Upper lobe of left lung (tissue), 6 donors: ENCODE measurements at regions not wholly inside any gene's neighbourhood (a gene's known extent, or its start where the extent isn't known, plus 50 kb on each side); places are given as distances from the start of the nearest gene placed in this dataset.

ENCODE experiments used
- ATAC-seq, 2 donors: fragments of 200-7000 bp; cut with Tn5 transposase; one replicate each; pipeline ENCODE4 v1.9.1; 2022; ENCODE audit warnings: mild to moderate bottlenecking in 2 of 2, moderate library complexity in 2 of 2; ENCODE audit not compliant: low FRiP score in 2 of 2
- DNase-seq, 2 donors: peaks; one replicate each; pipeline ENCODE4 v3.0.0-alpha.2; 2019 to 2020
- H3K27ac ChIP-seq, 4 donors: fragments of 200-600 bp; sonication (generic); one replicate each; pipeline ENCODE4 v1.5.1; 2016 to 2019
- H3K27me3 ChIP-seq, 4 donors: fragments of 200-600 bp; sonication (generic); one replicate each; pipeline ENCODE4 v1.5.1; 2017 to 2019
- H3K36me3 ChIP-seq, 4 donors: fragments of 200-600 bp; sonication (generic); one replicate each; pipeline ENCODE4 v1.5.1; 2016 to 2019
- H3K4me1 ChIP-seq, 4 donors: fragments of 200-600 bp; sonication (generic); one replicate each; pipeline ENCODE4 v1.5.1; 2018 to 2019
- H3K4me3 ChIP-seq, 4 donors: fragments of 200-600 bp; sonication (generic); one replicate each; pipeline ENCODE4 v1.5.1; 2017 to 2019; ENCODE audit warnings: mild to moderate bottlenecking in 2 of 4, moderate library complexity in 1 of 4
- H3K9me3 ChIP-seq, 4 donors: fragments of 200-600 bp; sonication (generic); one replicate each; pipeline ENCODE4 v1.5.1; 2018 to 2019
- EP300 ChIP-seq, 4 donors: sonication (generic); formaldehyde crosslinking; IDR thresholded peaks; one replicate each; pipeline ENCODE4 v1.5.1; 2017; ENCODE audit warnings: antibody characterized with exemption in 4 of 4, control low read depth in 2 of 4
- POLR2A ChIP-seq, 4 donors: fragments of 450-650 bp; IDR thresholded peaks; one replicate each; pipeline ENCODE4 v1.5.1; 2016 to 2017; ENCODE audit warnings: antibody characterized with exemption in 4 of 4, mild to moderate bottlenecking in 2 of 4
- POLR2AphosphoS5 ChIP-seq, 2 donors: sonication (generic); formaldehyde crosslinking; IDR thresholded peaks; one replicate each; pipeline ENCODE4 v1.5.1; 2017; ENCODE audit warnings: antibody characterized with exemption in 2 of 2
- WGBS, 2 donors: methylation state at CpG; one replicate each; pipeline ENCODE4 v1.1.5; 2017 to 2018; 5-methylcytosine and 5-hydroxymethylcytosine counted together
- TF ChIP-seq, protein P1 (sequence below), 6 experiments: fragments of 450-650 bp in 4 of 6; fragments of 200-600 bp in 2 of 6; sonication (generic) in 2 of 6; IDR thresholded peaks; one replicate each; pipeline ENCODE4 v1.5.1; 2016 to 2019; ENCODE audit warnings: antibody characterized with exemption in 6 of 6
- donor health status: DM: no; HTN: no; CAD: no; lungs with moderate emphysema.
- donor health status: DM: no; HTN: yes; CAD: no; lungs with severe emphysema.

DNA sequence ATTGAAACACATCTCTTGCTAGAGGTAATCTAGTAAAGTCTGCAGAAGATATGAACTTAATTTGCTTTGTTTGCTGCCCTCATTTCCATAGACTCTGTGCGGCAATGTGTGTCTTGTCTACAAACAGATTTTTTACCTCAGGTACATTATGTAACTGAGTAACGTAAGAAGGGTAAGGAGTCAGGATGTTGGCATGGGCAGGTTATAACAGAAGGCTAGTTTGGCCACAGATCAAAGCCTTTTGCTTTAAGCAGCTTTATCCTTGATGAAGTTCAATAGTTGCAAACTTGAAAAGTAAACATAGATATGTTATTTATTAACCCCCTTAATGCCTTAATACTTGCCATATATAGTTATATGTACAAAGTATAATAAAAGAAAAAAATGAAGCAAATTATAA, 391.6 kb upstream of the FKBP1C start:
- no peak overlapping the region for H3K4me3 ChIP-seq
- TF ChIP-seq EP300 (IDR thresholded peaks at IDR 0.05) = no peak
- no peak for TF ChIP-seq POLR2AphosphoS5 (IDR thresholded peaks at IDR 0.05)
- TF ChIP-seq, protein P1, sequence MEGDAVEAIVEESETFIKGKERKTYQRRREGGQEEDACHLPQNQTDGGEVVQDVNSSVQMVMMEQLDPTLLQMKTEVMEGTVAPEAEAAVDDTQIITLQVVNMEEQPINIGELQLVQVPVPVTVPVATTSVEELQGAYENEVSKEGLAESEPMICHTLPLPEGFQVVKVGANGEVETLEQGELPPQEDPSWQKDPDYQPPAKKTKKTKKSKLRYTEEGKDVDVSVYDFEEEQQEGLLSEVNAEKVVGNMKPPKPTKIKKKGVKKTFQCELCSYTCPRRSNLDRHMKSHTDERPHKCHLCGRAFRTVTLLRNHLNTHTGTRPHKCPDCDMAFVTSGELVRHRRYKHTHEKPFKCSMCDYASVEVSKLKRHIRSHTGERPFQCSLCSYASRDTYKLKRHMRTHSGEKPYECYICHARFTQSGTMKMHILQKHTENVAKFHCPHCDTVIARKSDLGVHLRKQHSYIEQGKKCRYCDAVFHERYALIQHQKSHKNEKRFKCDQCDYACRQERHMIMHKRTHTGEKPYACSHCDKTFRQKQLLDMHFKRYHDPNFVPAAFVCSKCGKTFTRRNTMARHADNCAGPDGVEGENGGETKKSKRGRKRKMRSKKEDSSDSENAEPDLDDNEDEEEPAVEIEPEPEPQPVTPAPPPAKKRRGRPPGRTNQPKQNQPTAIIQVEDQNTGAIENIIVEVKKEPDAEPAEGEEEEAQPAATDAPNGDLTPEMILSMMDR (IDR thresholded peaks at IDR 0.05) = no peak
- DNase-seq (no peak), ATAC-seq (no peak)
- no peaks in the 10 kb centered on the region for H3K4me1 ChIP-seq
- no peaks in the 10 kb centered on the region for H3K36me3 ChIP-seq
- peaks cover 0 to 7% (median 0%) of the 10 kb centered on the region in 4 donors for H3K9me3 ChIP-seq
- H3K27me3 ChIP-seq = no peaks in the 10 kb centered on the region
- whole genome bisulfite sequencing, 2 donors = 50 to 59% methylated on average over 2 of the region's 2 CpGs
- no peak overlapping the region for H3K27ac ChIP-seq

DNA sequence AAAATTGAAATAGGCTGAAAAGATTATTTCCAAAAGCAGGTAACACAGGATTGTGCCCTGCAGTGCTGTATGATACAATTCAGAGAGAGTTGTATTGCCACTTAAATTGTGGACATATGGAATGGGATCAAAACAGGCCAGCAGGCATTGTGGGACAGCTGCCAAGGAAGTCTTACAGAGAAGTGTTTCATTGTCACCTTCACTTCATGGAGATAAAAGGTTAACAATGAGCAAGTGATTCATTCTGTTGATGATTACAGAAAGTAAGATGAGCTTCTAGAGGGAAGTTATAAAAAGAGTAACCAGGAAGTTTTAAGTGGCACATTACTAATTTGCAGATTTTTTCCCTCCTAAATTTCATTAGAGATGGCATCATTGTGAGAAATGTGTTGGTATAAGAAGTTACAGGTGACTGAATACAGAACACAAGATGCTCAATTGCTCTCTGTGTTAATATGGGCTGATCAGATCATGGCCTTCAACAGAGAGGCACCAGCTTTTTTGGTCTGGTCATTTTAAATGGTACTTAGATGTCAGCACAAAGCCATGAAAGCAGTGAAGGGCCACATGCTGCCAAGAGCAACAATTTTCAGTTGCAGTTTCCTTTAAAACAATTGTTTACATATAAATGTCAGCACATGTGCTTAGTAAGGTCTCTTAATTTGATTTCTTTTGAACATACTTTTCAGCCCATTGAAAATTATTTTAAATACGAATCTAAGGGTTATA, 402.5 kb upstream of the FKBP1C start:
- no peaks in the 10 kb centered on the region for H3K27me3 ChIP-seq
- no peaks in the 10 kb centered on the region for H3K9me3 ChIP-seq
- H3K4me1 ChIP-seq = no peaks in the 10 kb centered on the region
- TF ChIP-seq EP300 (IDR thresholded peaks at IDR 0.05) (no peak), POLR2A (IDR thresholded peaks at IDR 0.05) (no peak), POLR2AphosphoS5 (IDR thresholded peaks at IDR 0.05) (no peak)
- TF ChIP-seq, protein P1 (IDR thresholded peaks at IDR 0.05) = no peak
- WGBS, 2 donors = 20 to 73% methylated on average over 1 of the region's 1 CpG
- no peaks in the 10 kb centered on the region for H3K36me3 ChIP-seq
- no peak overlapping the region for H3K27ac ChIP-seq
- ATAC-seq (no peak), DNase-seq (no peak)
- H3K4me3 ChIP-seq = no peak overlapping the region

- Histone ChIP-seq H3K4me1 (no peaks in the 10 kb centered on the region), H3K9me3 (no peaks in the 10 kb centered on the region), H3K4me3 (no peak overlapping the region), H3K27me3 (no peaks in the 10 kb centered on the region), H3K27ac (no peak overlapping the region), H3K36me3 (no peaks in the 10 kb centered on the region)
- no peak for DNase-seq
- no peak for TF ChIP-seq POLR2AphosphoS5 (IDR thresholded peaks at IDR 0.05)
- TF ChIP-seq EP300 (IDR thresholded peaks at IDR 0.05) = no peak
- TF ChIP-seq, protein P1 (IDR thresholded peaks at IDR 0.05) = no peak
- no peak for TF ChIP-seq POLR2A (IDR thresholded peaks at IDR 0.05)
- 46 to 83% methylated on average over 4 of the region's 4 CpGs for WGBS, 2 donors
- no peak for ATAC-seq
Observed at GRCh38 chr6:62805431-62805830, 405.8 kb upstream of the FKBP1C start.

DNA sequence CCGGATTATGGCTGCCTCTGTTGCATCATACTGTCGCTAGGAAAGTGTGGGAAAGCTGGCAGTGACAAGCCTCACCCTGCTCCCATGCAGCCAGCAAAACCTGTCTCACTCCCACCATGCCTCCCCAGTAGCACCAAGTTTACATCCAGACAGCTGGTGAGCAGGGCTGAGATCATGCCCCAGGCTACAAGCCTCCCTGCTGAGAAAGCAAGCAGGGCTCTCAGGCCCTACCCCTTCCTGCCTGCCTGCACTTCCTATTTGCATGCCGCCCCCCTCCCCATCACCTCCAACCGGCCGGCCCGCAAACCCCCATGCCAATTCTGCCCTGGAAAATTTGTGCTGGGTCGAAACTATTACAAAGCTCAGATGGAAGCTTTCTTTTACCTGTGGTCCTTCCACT, 408.2 kb upstream of the FKBP1C start:
- ATAC-seq (no peak), DNase-seq (peak in 1 of 2 donors; percentile 20)
- WGBS, 2 donors = 91 to 96% methylated on average over 7 of the region's 7 CpGs
- Histone ChIP-seq H3K4me1 (no peaks in the 10 kb centered on the region), H3K27me3 (no peaks in the 10 kb centered on the region), H3K27ac (no peak overlapping the region), H3K9me3 (no peaks in the 10 kb centered on the region), H3K4me3 (no peak overlapping the region), H3K36me3 (no peaks in the 10 kb centered on the region)
- TF ChIP-seq, protein P1 (IDR thresholded peaks at IDR 0.05) = no peak
- TF ChIP-seq POLR2A (IDR thresholded peaks at IDR 0.05) = no peak
- TF ChIP-seq POLR2AphosphoS5 (IDR thresholded peaks at IDR 0.05) = no peak
- TF ChIP-seq EP300 (IDR thresholded peaks at IDR 0.05) = no peak

DNA sequence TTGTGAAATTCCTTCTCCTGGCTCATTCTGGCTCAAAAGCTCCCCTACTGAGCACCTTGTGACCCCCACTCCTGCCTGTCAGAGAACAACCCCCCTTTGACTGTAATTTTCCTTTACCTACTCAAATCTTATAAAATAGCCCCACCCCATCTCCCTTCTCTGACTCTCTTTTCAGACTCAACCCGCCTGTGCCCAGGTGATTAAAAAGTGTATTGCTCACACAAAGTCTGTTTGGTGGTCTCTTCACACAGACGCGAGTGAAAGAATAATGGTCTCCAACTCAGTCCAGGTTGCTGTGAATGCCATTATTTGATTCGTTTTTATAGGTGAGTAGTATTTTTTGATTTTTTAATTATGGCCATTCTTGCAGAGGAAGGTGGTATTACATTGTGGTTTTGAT, 414.1 kb upstream of the FKBP1C start:
- Histone ChIP-seq H3K9me3 (no peaks in the 10 kb centered on the region), H3K4me3 (no peak overlapping the region), H3K27me3 (no peaks in the 10 kb centered on the region), H3K36me3 (no peaks in the 10 kb centered on the region), H3K4me1 (no peaks in the 10 kb centered on the region), H3K27ac (no peak overlapping the region)
- TF ChIP-seq POLR2AphosphoS5 (IDR thresholded peaks at IDR 0.05) (no peak), POLR2A (IDR thresholded peaks at IDR 0.05) (no peak), EP300 (IDR thresholded peaks at IDR 0.05) (no peak)
- TF ChIP-seq, protein P1 (IDR thresholded peaks at IDR 0.05) = no peak
- DNase-seq = no peak
- ATAC-seq = no peak
- WGBS, 2 donors = 65 to 90% methylated on average over 4 of the region's 4 CpGs
